HepG2 (cell line): ENCODE measurements at regions not wholly inside any gene's neighbourhood (a gene's known extent, or its start where the extent isn't known, plus 50 kb on each side); places are given as distances from the start of the nearest gene placed in this dataset.

Source experiments
- ATAC-seq: fragments of 200-7000 bp; cut with Tn5 transposase; 3 replicates; pipeline ENCODE4 v1.9.1; 2020; ENCODE audit warnings: mild to moderate bottlenecking, moderate library complexity
- BruUV-seq: library from RNA; stranded (reverse); fragments of 400-500 nt; replicated peaks from 2 replicates; lab custom pipeline; 2021; lab: Mats Ljungman, UMichigan
- CTCF ChIA-PET: fragments of 300-600 bp; formaldehyde crosslinking; extraction: SDS; loops from one replicate; lab custom pipeline; 2021; ENCODE audit warnings: low total read pairs, inconsistent platforms, low intra/inter-chr PET ratio; lab: Yijun Ruan, JAX
- POLR2A ChIA-PET: fragments of 350-600 bp; sonication (Branson Sonifier 250); formaldehyde crosslinking; loops from one replicate; lab custom pipeline; 2020; ENCODE audit warnings: antibody characterized with exemption, inconsistent platforms; lab: Yijun Ruan, JAX
- DNase-seq: peaks from one replicate; pipeline ENCODE4 v3.0.0-alpha.2; 2015; ENCODE audit warnings: low spot score
- FAIRE-seq: peaks from 3 replicates; lab custom pipeline; 2011; peaks lifted over from hg19 to GRCh38; lab: Jason Lieb, UNC
- H2AFZ ChIP-seq: one replicate; pipeline ENCODE4 v1.6.1; 2011; ENCODE audit warnings: low read length, inconsistent platforms
- H3K27ac ChIP-seq: fragments of 300-600 bp; 3 replicates; pipeline ENCODE4 v1.8.0; 2011; ENCODE audit warnings: mixed run types, mild to moderate bottlenecking, mixed read lengths, low read length, inconsistent platforms; ENCODE audit not compliant: insufficient read depth; ENCODE audit errors: extremely low read length
- H3K27me3 ChIP-seq, 2 experiments: fragments of 200-600 bp in 1 of 2; 2 replicates in 1 of 2; 3 replicates in 1 of 2; pipeline versions ENCODE4 v1.6.0 to v1.8.0; 2011; ENCODE audit warnings: low read length in 2 of 2, mild to moderate bottlenecking in 2 of 2, moderate library complexity in 2 of 2, inconsistent platforms in 1 of 2; ENCODE audit not compliant: insufficient read depth in 2 of 2, control insufficient read depth in 1 of 2
- H3K36me3 ChIP-seq, 2 experiments: fragments of 200-600 bp in 1 of 2; replicated peaks in 1 of 2; 2 replicates in 1 of 2; 3 replicates in 1 of 2; pipeline versions ENCODE4 v1.5.1 to v1.8.0; 2011; ENCODE audit warnings: low read length in 2 of 2, inconsistent platforms in 1 of 2; ENCODE audit not compliant: insufficient read depth in 2 of 2, control insufficient read depth in 1 of 2
- H3K4me1 ChIP-seq: 2 replicates; pipeline ENCODE4 v1.5.1; 2012; ENCODE audit warnings: low read length, inconsistent platforms; ENCODE audit not compliant: insufficient read depth
- H3K4me2 ChIP-seq: 2 replicates; pipeline ENCODE4 v1.6.0; 2011; ENCODE audit warnings: low read depth, low read length, inconsistent platforms
- H3K4me3 ChIP-seq, 3 experiments: fragments of 200-600 bp in 1 of 3; sonication (generic), shearing (Covaris generic) in 1 of 3; replicated peaks in 1 of 3; 2 replicates each; pipeline ENCODE4 v1.5.1; 2011 to 2016; ENCODE audit warnings: low read length in 3 of 3, inconsistent platforms in 2 of 3, low read depth in 2 of 3, mild to moderate bottlenecking in 2 of 3, control low read depth in 1 of 3, mixed read lengths in 1 of 3; ENCODE audit not compliant: insufficient read depth in 1 of 3
- H3K79me2 ChIP-seq: one replicate; pipeline ENCODE4 v1.6.1; 2011; ENCODE audit warnings: low read length, inconsistent platforms; ENCODE audit not compliant: insufficient read depth
- H3K9ac ChIP-seq: 2 replicates; pipeline ENCODE4 v1.6.0; 2011; ENCODE audit warnings: mild to moderate bottlenecking, low read depth, low read length, inconsistent platforms; ENCODE audit not compliant: insufficient read depth
- H3K9me3 ChIP-seq: 2 replicates; pipeline ENCODE4 v1.5.1; 2012; ENCODE audit warnings: mild to moderate bottlenecking, low read length
- H4K20me1 ChIP-seq: 2 replicates; pipeline ENCODE4 v1.6.0; 2011; ENCODE audit warnings: inconsistent platforms, mild to moderate bottlenecking, low read length, moderate library complexity; ENCODE audit not compliant: insufficient read depth
- AKAP8 ChIP-seq: sonication (generic); formaldehyde crosslinking; IDR thresholded peaks from 2 replicates; pipeline ENCODE4 v1.5.1; 2020; ENCODE audit warnings: mild to moderate bottlenecking, missing genetic modification reagents
- CBX1 ChIP-seq: IDR thresholded peaks from one replicate; pipeline ENCODE4 v1.6.1; 2016; ENCODE audit warnings: antibody characterized with exemption, low read depth
- CENPT ChIP-seq: sonication (generic); formaldehyde crosslinking; IDR thresholded peaks from 2 replicates; pipeline ENCODE4 v1.8.0; 2022; ENCODE audit warnings: low read depth, mild to moderate bottlenecking, moderate library complexity, missing genetic modification reagents
- HMGA1 ChIP-seq: sonication (generic); formaldehyde crosslinking; conservative IDR thresholded peaks from 2 replicates; pipeline ENCODE4 v1.4.0; 2020; ENCODE audit warnings: missing genetic modification reagents
- MBNL3 ChIP-seq: fragments of 250-450 bp; sonication (Bioruptor Pico); conservative IDR thresholded peaks from 2 replicates; pipeline ENCODE4 v1.8.0; 2022; ENCODE audit warnings: mild to moderate bottlenecking, inconsistent platforms
- SETDB1 ChIP-seq: sonication (generic); formaldehyde crosslinking; IDR thresholded peaks from 2 replicates; pipeline ENCODE4 v1.5.1; 2020; ENCODE audit warnings: missing genetic modification reagents, mild to moderate bottlenecking, borderline replicate concordance
- SMAD3 ChIP-seq: sonication (generic); formaldehyde crosslinking; IDR thresholded peaks from 2 replicates; pipeline ENCODE4 v1.4.0; 2020; ENCODE audit warnings: missing genetic modification reagents
- XBP1 ChIP-seq: sonication (generic); formaldehyde crosslinking; IDR thresholded peaks from 2 replicates; pipeline ENCODE4 v1.5.0; 2020; ENCODE audit warnings: missing genetic modification reagents
- ZC3H4 ChIP-seq: sonication (generic); formaldehyde crosslinking; IDR thresholded peaks from 2 replicates; pipeline ENCODE4 v1.4.0; 2020; ENCODE audit warnings: missing genetic modification reagents, borderline replicate concordance
- ZNF30 ChIP-seq: sonication (generic); formaldehyde crosslinking; IDR thresholded peaks from 2 replicates; pipeline ENCODE4 v1.5.0; 2020; ENCODE audit warnings: mild to moderate bottlenecking, missing genetic modification reagents
- ZNF776 ChIP-seq: sonication (generic); formaldehyde crosslinking; IDR thresholded peaks from 2 replicates; pipeline ENCODE4 v1.4.0; 2020; ENCODE audit warnings: mild to moderate bottlenecking, missing genetic modification reagents
- WGBS: methylation state at CpG from one replicate; pipeline ENCODE4 v1.1.6; 2017; ENCODE audit warnings: low lambda C conversion rate; 5-methylcytosine and 5-hydroxymethylcytosine counted together
- in situ Hi-C: cut with HindIII; loops from 2 replicates; pipeline ENCODE4 v1.10.0; 2017; ENCODE audit warnings: low pct_unique_long_range_greater_than_20kb; ENCODE audit not compliant: extremely low pct_ligation_motif_present
- intact Hi-C: fragments of 100-400 bp; cut with micrococcal nuclease; formaldehyde crosslinking; loops from one replicate; pipeline ENCODE4 v1.10.0; 2022; ENCODE audit not compliant: unreplicated experiment
- TF ChIP-seq, protein P1 (sequence below): sonication (generic); formaldehyde crosslinking; conservative IDR thresholded peaks from 2 replicates; pipeline ENCODE4 v1.8.0; 2022; ENCODE audit warnings: mild to moderate bottlenecking, moderate library complexity, missing genetic modification reagents
- TF ChIP-seq, protein P2 (sequence below): sonication (generic); formaldehyde crosslinking; IDR thresholded peaks from 2 replicates; pipeline ENCODE4 v1.5.0; 2020; ENCODE audit warnings: missing genetic modification reagents
- TF ChIP-seq, protein P3 (sequence below): IDR thresholded peaks from 2 replicates; pipeline ENCODE4 v1.6.1; 2016; ENCODE audit warnings: low read depth, borderline replicate concordance
- TF ChIP-seq, protein P4 (sequence below): sonication (generic); formaldehyde crosslinking; IDR thresholded peaks from 2 replicates; pipeline ENCODE4 v1.8.1; 2023; ENCODE audit warnings: mild to moderate bottlenecking, moderate library complexity, missing genetic modification reagents

DNA sequence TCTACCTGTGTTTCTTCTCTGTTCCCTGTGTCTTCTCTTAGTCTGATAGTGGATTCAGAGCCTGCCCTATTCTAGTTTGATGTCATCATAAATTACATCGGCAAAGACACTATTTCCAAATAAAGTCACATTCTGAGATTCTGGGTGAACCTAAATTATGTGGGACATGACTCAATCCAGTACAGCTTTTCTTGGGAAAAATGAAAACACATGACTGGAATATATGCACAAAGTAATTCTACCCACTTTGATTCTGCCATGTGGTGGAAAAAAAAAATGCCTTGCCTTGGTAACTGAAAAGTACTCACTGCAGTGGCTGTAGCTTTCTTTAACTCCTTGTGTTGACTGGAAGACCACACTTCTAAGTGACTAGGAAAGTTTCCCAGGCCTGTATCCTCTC lies 73.7 kb downstream of the LRATD1 start:
- WGBS: 27% methylated on average over 1 of the region's 1 CpG
- intact Hi-C loops: no loop called here
- no peaks in the 10 kb centered on the region for H4K20me1 ChIP-seq

More for the DNA sequence above, 73.7 kb downstream of the LRATD1 start:
- H3K79me2 ChIP-seq: no peaks in the 10 kb centered on the region
- H3K4me1 ChIP-seq: no peaks in the 10 kb centered on the region
- H3K27ac ChIP-seq: no peak overlapping the region
- CTCF ChIA-PET: no interaction called here
- in situ Hi-C loops: no loop called here
- ATAC-seq (no peak), DNase-seq (no peak), FAIRE-seq (no peak)
- no peak overlapping the region for H3K4me3 ChIP-seq
- H3K9me3 ChIP-seq: no peaks in the 10 kb centered on the region
- no peak overlapping the region for H3K9ac ChIP-seq
- TF ChIP-seq, protein P1, sequence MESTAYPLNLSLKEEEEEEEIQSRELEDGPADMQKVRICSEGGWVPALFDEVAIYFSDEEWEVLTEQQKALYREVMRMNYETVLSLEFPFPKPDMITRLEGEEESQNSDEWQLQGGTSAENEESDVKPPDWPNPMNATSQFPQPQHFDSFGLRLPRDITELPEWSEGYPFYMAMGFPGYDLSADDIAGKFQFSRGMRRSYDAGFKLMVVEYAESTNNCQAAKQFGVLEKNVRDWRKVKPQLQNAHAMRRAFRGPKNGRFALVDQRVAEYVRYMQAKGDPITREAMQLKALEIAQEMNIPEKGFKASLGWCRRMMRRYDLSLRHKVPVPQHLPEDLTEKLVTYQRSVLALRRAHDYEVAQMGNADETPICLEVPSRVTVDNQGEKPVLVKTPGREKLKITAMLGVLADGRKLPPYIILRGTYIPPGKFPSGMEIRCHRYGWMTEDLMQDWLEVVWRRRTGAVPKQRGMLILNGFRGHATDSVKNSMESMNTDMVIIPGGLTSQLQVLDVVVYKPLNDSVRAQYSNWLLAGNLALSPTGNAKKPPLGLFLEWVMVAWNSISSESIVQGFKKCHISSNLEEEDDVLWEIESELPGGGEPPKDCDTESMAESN: no peak
- TF ChIP-seq HMGA1 (CRISPR knock-in tag): no peak
- no peak for TF ChIP-seq ZNF30 (CRISPR knock-in tag)
- TF ChIP-seq, protein P2, sequence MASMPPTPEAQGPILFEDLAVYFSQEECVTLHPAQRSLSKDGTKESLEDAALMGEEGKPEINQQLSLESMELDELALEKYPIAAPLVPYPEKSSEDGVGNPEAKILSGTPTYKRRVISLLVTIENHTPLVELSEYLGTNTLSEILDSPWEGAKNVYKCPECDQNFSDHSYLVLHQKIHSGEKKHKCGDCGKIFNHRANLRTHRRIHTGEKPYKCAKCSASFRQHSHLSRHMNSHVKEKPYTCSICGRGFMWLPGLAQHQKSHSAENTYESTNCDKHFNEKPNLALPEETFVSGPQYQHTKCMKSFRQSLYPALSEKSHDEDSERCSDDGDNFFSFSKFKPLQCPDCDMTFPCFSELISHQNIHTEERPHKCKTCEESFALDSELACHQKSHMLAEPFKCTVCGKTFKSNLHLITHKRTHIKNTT (CRISPR knock-in tag): no peak
- no peak for TF ChIP-seq MBNL3
- TF ChIP-seq, protein P3, sequence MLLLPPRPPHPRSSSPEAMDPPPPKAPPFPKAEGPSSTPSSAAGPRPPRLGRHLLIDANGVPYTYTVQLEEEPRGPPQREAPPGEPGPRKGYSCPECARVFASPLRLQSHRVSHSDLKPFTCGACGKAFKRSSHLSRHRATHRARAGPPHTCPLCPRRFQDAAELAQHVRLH (CRISPR knock-in tag): no peak
- no peak for TF ChIP-seq SETDB1 (CRISPR knock-in tag)
- TF ChIP-seq XBP1 (CRISPR knock-in tag): no peak
- no peak for TF ChIP-seq CENPT (CRISPR knock-in tag)
- TF ChIP-seq SMAD3: no peak
- TF ChIP-seq, protein P4, sequence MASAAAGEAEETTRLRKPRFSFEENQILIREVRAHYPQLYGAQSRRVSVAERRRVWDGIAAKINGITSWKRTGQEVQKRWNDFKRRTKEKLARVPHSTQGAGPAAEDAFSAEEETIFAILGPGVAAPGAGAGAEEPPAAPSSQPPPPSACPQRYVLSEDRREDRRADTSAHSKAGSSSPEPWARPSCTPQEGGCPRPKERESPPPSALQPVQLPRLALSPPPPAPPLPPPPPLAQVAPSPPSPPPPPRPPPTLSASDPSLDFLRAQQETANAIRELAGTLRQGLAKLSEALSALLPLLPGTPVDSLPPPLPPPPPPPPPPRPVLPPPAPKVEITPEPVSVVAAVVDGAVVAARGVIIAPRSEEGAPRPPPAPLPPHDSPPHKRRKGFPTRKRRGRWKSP (CRISPR knock-in tag): no peak
- TF ChIP-seq AKAP8 (CRISPR knock-in tag): no peak
- no peak for TF ChIP-seq CBX1
- no peak for TF ChIP-seq ZNF776 (CRISPR knock-in tag)
- TF ChIP-seq ZC3H4 (CRISPR knock-in tag): no peak
- H3K4me2 ChIP-seq: no peak overlapping the region
- no peak overlapping the region for H2AFZ ChIP-seq
- BruUV-seq: no TSS peak
- H3K27me3 ChIP-seq: no peaks in the 10 kb centered on the region
- POLR2A ChIA-PET: no interaction called here
- H3K36me3 ChIP-seq: no peaks in the 10 kb centered on the region
